KMS-11 (cell line): ENCODE measurements at regions not wholly inside any gene's neighbourhood (a gene's known extent, or its start where the extent isn't known, plus 50 kb on each side); places are given as distances from the start of the nearest gene placed in this dataset.

Experiments
- H2AFZ ChIP-seq: fragments of 200-600 bp; sonication (generic); 2 replicates; pipeline ENCODE4 v1.6.1; 2016; ENCODE audit warnings: antibody characterized with exemption, mixed run types, low read depth
- H3K27ac ChIP-seq: fragments of 200-600 bp; sonication (generic); 2 replicates; pipeline ENCODE4 v1.6.1; 2016; ENCODE audit warnings: mild to moderate bottlenecking, mixed run types
- H3K27me3 ChIP-seq: fragments of 200-600 bp; sonication (generic); 2 replicates; pipeline ENCODE4 v1.6.1; 2017; ENCODE audit warnings: mild to moderate bottlenecking, low read depth, mixed run types, moderate library complexity; ENCODE audit not compliant: insufficient read depth
- H3K36me3 ChIP-seq: fragments of 200-600 bp; sonication (generic); 2 replicates; pipeline ENCODE4 v1.6.1; 2017; ENCODE audit warnings: mild to moderate bottlenecking, mixed run types; ENCODE audit not compliant: insufficient read depth
- H3K4me1 ChIP-seq: fragments of 200-600 bp; sonication (generic); 2 replicates; pipeline ENCODE4 v1.6.1; 2016; ENCODE audit warnings: mild to moderate bottlenecking, low read depth, mixed run types; ENCODE audit not compliant: poor library complexity, severe bottlenecking
- H3K4me2 ChIP-seq: fragments of 200-600 bp; sonication (generic); 2 replicates; pipeline ENCODE4 v1.7.0; 2016; ENCODE audit warnings: mild to moderate bottlenecking, mixed run types
- H3K4me3 ChIP-seq: fragments of 200-600 bp; sonication (generic); IDR thresholded peaks from 2 replicates; pipeline ENCODE4 v1.6.1; 2017; ENCODE audit warnings: low read depth, low read length, mixed read lengths; ENCODE audit not compliant: insufficient read depth
- H3K79me2 ChIP-seq: fragments of 200-600 bp; sonication (generic); 2 replicates; pipeline ENCODE4 v1.6.1; 2016; ENCODE audit warnings: low read depth, mixed run types; ENCODE audit not compliant: insufficient read depth
- H3K9ac ChIP-seq: fragments of 200-600 bp; sonication (generic); 2 replicates; pipeline ENCODE4 v1.6.1; 2016; ENCODE audit warnings: mild to moderate bottlenecking, mixed run types
- H4K20me1 ChIP-seq: fragments of 200-600 bp; sonication (generic); 2 replicates; pipeline ENCODE4 v1.6.1; 2016; ENCODE audit warnings: mild to moderate bottlenecking, mixed run types; ENCODE audit not compliant: insufficient read depth
- TF ChIP-seq, protein P1 (sequence below): fragments of 200-600 bp; sonication (generic); conservative IDR thresholded peaks from 2 replicates; pipeline ENCODE4 v1.6.1; 2017; ENCODE audit warnings: low read depth, mild to moderate bottlenecking, antibody characterized with exemption, low read length, moderate library complexity, mixed read lengths

DNA sequence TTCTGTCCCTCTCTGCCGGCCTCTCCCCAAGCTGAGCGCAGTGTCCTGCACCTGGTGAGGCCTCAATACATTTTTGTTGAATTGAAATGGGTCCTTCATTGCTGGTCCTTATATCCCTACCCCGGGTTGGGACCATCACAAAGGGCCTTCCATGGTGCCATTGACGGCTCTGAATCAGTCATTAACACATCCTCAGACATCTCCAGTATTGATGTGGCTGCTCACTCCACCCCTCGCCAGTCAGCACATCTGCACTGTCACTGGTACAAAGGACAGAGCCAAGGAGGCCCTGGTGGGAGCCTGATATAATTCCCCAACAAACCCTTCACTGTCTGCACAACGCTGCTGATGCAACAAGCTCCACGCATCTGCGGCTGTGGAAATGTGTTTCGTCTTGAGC, 191.6 kb upstream of the TOPAZ1 start:
- Histone ChIP-seq H3K79me2 (no peaks in the 10 kb centered on the region), H3K27me3 (no peaks in the 10 kb centered on the region), H2AFZ (no peak overlapping the region), H3K9ac (no peak overlapping the region), H3K4me3 (no peak overlapping the region), H3K4me1 (peaks cover 51% of the 10 kb centered on the region), H3K36me3 (no peaks in the 10 kb centered on the region), H4K20me1 (no peaks in the 10 kb centered on the region), H3K4me2 (no peak overlapping the region), H3K27ac (no peak overlapping the region)
- TF ChIP-seq, protein P1, sequence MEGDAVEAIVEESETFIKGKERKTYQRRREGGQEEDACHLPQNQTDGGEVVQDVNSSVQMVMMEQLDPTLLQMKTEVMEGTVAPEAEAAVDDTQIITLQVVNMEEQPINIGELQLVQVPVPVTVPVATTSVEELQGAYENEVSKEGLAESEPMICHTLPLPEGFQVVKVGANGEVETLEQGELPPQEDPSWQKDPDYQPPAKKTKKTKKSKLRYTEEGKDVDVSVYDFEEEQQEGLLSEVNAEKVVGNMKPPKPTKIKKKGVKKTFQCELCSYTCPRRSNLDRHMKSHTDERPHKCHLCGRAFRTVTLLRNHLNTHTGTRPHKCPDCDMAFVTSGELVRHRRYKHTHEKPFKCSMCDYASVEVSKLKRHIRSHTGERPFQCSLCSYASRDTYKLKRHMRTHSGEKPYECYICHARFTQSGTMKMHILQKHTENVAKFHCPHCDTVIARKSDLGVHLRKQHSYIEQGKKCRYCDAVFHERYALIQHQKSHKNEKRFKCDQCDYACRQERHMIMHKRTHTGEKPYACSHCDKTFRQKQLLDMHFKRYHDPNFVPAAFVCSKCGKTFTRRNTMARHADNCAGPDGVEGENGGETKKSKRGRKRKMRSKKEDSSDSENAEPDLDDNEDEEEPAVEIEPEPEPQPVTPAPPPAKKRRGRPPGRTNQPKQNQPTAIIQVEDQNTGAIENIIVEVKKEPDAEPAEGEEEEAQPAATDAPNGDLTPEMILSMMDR: no peak

DNA sequence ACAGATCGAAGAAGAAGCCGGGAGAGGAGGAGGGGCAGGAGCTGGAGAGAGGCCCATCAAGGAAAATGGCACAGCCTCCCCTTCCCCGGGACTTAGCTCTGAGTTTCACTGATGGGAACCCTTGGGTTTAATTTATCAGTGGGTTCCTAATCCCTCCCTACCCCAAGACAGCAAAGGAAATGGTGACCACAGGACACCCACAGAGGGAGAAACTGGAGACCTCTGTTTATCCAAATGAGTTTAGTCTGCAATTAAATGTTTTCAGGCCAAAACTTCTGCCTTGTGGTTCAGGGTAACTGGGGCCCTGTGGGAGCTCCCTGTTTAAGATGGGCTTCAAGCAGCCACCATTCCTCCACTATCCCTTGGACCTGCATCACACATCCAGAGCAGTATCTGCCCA, 190.8 kb upstream of the TOPAZ1 start:
- no peaks in the 10 kb centered on the region for H3K36me3 ChIP-seq
- H2AFZ ChIP-seq: no peak overlapping the region
- H3K27me3 ChIP-seq: no peaks in the 10 kb centered on the region
- no peaks in the 10 kb centered on the region for H4K20me1 ChIP-seq
- no peaks in the 10 kb centered on the region for H3K79me2 ChIP-seq
- TF ChIP-seq, protein P1: no peak
- H3K27ac ChIP-seq: no peak overlapping the region
- peaks cover 43% of the 10 kb centered on the region for H3K4me1 ChIP-seq
- no peak overlapping the region for H3K4me3 ChIP-seq
- no peak overlapping the region for H3K9ac ChIP-seq
- H3K4me2 ChIP-seq: no peak overlapping the region

DNA sequence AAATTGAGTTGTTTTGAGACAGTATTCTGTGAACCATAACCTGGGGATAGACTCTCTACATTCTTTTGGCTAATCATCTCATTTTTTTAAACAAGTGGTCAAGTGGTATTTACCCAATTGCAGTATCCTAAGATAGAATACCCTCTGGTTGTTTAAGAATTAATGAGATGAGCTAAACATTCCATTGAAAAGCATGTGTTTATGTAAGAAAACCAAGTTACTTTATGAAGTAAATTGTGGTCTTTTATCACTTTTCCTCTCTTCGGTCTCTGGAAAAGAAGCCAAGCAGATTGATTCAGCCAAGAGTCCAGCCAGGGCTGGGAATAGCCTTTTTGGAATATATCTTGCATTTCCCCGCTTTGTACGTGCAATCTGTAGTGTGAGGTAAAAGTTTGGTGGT, 185.7 kb upstream of the TOPAZ1 start:
- H3K27ac ChIP-seq: no peak overlapping the region
- H4K20me1 ChIP-seq: no peaks in the 10 kb centered on the region
- no peak overlapping the region for H3K9ac ChIP-seq
- H3K36me3 ChIP-seq: no peaks in the 10 kb centered on the region
- TF ChIP-seq, protein P1: no peak
- no peak overlapping the region for H3K4me2 ChIP-seq
- no peaks in the 10 kb centered on the region for H3K79me2 ChIP-seq
- H3K4me1 ChIP-seq: peaks cover 2% of the 10 kb centered on the region
- no peak overlapping the region for H2AFZ ChIP-seq
- H3K27me3 ChIP-seq: no peaks in the 10 kb centered on the region
- H3K4me3 ChIP-seq: no peak overlapping the region

DNA sequence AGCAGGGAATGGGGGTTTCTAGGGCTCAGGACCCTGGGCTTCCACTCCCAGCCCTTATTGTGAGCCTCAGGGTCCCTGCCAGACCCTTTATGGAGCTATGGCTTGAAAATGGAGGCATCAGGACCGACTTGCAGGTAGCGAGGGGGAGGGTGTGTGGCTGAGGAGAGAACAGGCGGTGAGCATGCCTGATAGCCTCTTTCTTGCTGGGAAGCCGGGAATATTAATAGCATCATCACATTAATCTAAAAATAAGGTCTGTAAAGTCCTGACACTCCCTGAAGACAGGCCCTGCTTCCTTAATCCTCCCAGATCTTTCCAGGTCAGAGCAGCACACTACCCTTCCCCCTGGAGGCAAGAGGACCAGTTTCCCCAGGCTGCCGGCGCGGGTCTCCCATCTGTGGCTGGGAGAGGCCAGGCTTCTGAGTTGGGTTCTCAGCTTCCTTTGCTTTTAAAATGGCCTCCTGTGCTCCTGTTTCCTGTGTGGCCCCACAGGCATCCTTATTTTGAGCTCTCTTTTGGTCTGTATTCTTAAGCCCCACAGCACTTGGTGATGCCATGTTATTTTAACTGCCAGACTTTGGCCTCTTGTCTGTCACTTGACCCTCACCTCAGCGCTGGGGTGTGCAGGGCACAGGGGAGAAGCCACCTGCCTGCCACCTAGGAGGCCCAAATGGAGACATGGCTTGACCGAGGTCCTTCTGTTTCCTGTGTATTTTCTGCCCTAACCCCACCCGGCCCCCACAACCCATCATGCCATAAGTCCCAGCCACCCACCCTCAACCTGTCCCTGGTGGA, 185.0 kb upstream of the TOPAZ1 start:
- no peak overlapping the region for H3K4me2 ChIP-seq
- no peak overlapping the region for H3K4me3 ChIP-seq
- TF ChIP-seq, protein P1: no peak
- no peaks in the 10 kb centered on the region for H4K20me1 ChIP-seq
- no peak overlapping the region for H3K9ac ChIP-seq
- H3K79me2 ChIP-seq: no peaks in the 10 kb centered on the region
- no peaks in the 10 kb centered on the region for H3K36me3 ChIP-seq
- no peaks in the 10 kb centered on the region for H3K27me3 ChIP-seq
- no peaks in the 10 kb centered on the region for H3K4me1 ChIP-seq
- H2AFZ ChIP-seq: no peak overlapping the region
- H3K27ac ChIP-seq: no peak overlapping the region
